RPMI7951 (cell line): ENCODE measurements at regions not wholly inside any gene's neighbourhood (a gene's known extent, or its start where the extent isn't known, plus 50 kb on each side); places are given as distances from the start of the nearest gene placed in this dataset.

Experiments
- DNase-seq: peaks from one replicate; pipeline ENCODE4 v3.0.0-alpha.2; 2012; ENCODE audit warnings: low read depth

GRCh38 chr16:9516444-9516843 lies 425.0 kb downstream of the HAPSTR1 start:
- DNase-seq = no peak

- DNase-seq = peak; percentile 46
Measured at GRCh38 chr16:9518051-9518450, 426.6 kb downstream of the HAPSTR1 start.

- no peak for DNase-seq
Measured at GRCh38 chr16:9518581-9518980, 427.1 kb downstream of the HAPSTR1 start.

GRCh38 chr16:9521749-9522370 lies 430.4 kb downstream of the HAPSTR1 start:
- DNase-seq = peak; percentile 40

- DNase-seq = no peak
Measured at GRCh38 chr16:9522614-9523013, 431.2 kb downstream of the HAPSTR1 start.

- no peak for DNase-seq
Measured at GRCh38 chr16:9523994-9524393, 432.6 kb downstream of the HAPSTR1 start.

GRCh38 chr16:9525037-9525436 lies 433.6 kb downstream of the HAPSTR1 start:
- DNase-seq = no peak

- no peak for DNase-seq
Measured at GRCh38 chr16:9526791-9527190, 435.3 kb downstream of the HAPSTR1 start.

- no peak for DNase-seq
Measured at GRCh38 chr16:9527976-9528375, 436.5 kb downstream of the HAPSTR1 start.

- DNase-seq = no peak
Measured at GRCh38 chr16:9528511-9529079, 437.2 kb downstream of the HAPSTR1 start.

- no peak for DNase-seq
Measured at GRCh38 chr16:9533042-9533441, 441.6 kb downstream of the HAPSTR1 start.

- DNase-seq = no peak
Measured at GRCh38 chr16:9534759-9535158, 443.3 kb downstream of the HAPSTR1 start.

GRCh38 chr16:9536905-9537304 lies 445.5 kb downstream of the HAPSTR1 start:
- no peak for DNase-seq

GRCh38 chr16:9539346-9539745 lies 447.9 kb downstream of the HAPSTR1 start:
- DNase-seq = no peak

- DNase-seq = no peak
Measured at GRCh38 chr16:9541723-9542122, 450.3 kb downstream of the HAPSTR1 start.

GRCh38 chr16:9542165-9542755 lies 450.8 kb downstream of the HAPSTR1 start:
- DNase-seq = no peak

- DNase-seq = no peak
Measured at GRCh38 chr16:9545522-9546437, 454.3 kb downstream of the HAPSTR1 start.

GRCh38 chr16:9546438-9546786 lies 455.0 kb downstream of the HAPSTR1 start:
- no peak for DNase-seq

- DNase-seq = no peak
Measured at GRCh38 chr16:9549487-9549886, 458.0 kb downstream of the HAPSTR1 start.

GRCh38 chr16:9555051-9555450 lies 463.6 kb downstream of the HAPSTR1 start:
- DNase-seq = no peak

GRCh38 chr16:9556949-9557665 lies 465.7 kb downstream of the HAPSTR1 start:
- DNase-seq = no peak

- no peak for DNase-seq
Measured at GRCh38 chr16:9557713-9558112, 466.3 kb downstream of the HAPSTR1 start.
